ENCODE measurements at regions not wholly inside any gene's neighbourhood (a gene's known extent, or its start where the extent isn't known, plus 50 kb on each side); places are given as distances from the start of the nearest gene placed in this dataset.

GRCh38 chr2:81303321-81303720 lies 998.8 kb upstream of the LRRTM1 start:
- no TSS peak for BruUV-seq (replicated peaks)
- H3K27ac ChIP-seq (ENCODE audit: low read depth, low read length, poor library complexity, severe bottlenecking) = no peak overlapping the region

DNA sequence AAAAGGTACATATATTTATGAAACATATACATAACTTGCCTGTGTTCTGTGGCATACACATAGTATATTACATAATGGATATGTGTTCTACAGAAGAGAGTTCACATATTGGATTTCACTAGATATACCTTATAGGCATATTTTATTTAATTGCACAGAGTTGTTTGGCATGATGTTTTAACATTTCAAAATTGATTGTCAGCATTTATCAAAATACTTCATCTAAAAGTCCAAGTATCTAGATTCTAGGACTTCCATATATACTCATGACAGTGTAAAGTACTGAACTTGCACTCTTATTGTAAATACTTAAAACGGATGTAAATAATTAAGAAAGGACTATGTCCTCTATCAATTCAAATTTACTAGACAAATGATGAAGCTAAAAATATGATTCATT lies 995.3 kb upstream of the LRRTM1 start:
- ChIA-PET CTCF (no interaction called here), POLR2A (ENCODE audit: low non-redundant PET) (no interaction called here)
- no peak for DNase-seq (ENCODE audit: low spot score)
- no peaks in the 10 kb centered on the region for H3K36me3 ChIP-seq (ENCODE audit: insufficient read depth, low read length, poor library complexity, severe bottlenecking)
- no peaks in the 10 kb centered on the region for H3K27me3 ChIP-seq (replicated peaks; ENCODE audit: insufficient read depth, low read depth, low read length, poor library complexity)
- H3K9me3 ChIP-seq (ENCODE audit: low read depth, low read length, poor library complexity, severe bottlenecking) = peaks cover 60% of the 10 kb centered on the region
- no peak overlapping the region for H3K27ac ChIP-seq (ENCODE audit: low read depth, low read length, poor library complexity, severe bottlenecking)
- BruUV-seq (replicated peaks) = no TSS peak
- intact Hi-C loops (cut with micrococcal nuclease; ENCODE audit: unreplicated experiment) = no loop called here
- TF ChIP-seq, protein P1, sequence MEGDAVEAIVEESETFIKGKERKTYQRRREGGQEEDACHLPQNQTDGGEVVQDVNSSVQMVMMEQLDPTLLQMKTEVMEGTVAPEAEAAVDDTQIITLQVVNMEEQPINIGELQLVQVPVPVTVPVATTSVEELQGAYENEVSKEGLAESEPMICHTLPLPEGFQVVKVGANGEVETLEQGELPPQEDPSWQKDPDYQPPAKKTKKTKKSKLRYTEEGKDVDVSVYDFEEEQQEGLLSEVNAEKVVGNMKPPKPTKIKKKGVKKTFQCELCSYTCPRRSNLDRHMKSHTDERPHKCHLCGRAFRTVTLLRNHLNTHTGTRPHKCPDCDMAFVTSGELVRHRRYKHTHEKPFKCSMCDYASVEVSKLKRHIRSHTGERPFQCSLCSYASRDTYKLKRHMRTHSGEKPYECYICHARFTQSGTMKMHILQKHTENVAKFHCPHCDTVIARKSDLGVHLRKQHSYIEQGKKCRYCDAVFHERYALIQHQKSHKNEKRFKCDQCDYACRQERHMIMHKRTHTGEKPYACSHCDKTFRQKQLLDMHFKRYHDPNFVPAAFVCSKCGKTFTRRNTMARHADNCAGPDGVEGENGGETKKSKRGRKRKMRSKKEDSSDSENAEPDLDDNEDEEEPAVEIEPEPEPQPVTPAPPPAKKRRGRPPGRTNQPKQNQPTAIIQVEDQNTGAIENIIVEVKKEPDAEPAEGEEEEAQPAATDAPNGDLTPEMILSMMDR (conservative IDR thresholded peaks at IDR 0.05; ENCODE audit: low read depth, low read length) = no peak
- TF ChIP-seq EZH2 (IDR thresholded peaks at IDR 0.05; ENCODE audit: borderline replicate concordance, low read depth, low read length, poor library complexity, severe bottlenecking) = no peak
- H3K4me3 ChIP-seq (ENCODE audit: low read depth, low read length, poor library complexity, severe bottlenecking) = no peak overlapping the region
- H3K4me1 ChIP-seq (ENCODE audit: insufficient read depth, low read length, poor library complexity, severe bottlenecking) = no peaks in the 10 kb centered on the region

More at GRCh38 chr2:81303321-81303720, 998.8 kb upstream of the LRRTM1 start:
- intact Hi-C loops (cut with micrococcal nuclease; ENCODE audit: unreplicated experiment) = no loop called here
- DNase-seq (ENCODE audit: low spot score) = no peak
- ChIA-PET CTCF (no interaction called here), POLR2A (ENCODE audit: low non-redundant PET) (no interaction called here)
- H3K27me3 ChIP-seq (replicated peaks; ENCODE audit: insufficient read depth, low read depth, low read length, poor library complexity) = no peaks in the 10 kb centered on the region
- H3K36me3 ChIP-seq (ENCODE audit: insufficient read depth, low read length, poor library complexity, severe bottlenecking) = no peaks in the 10 kb centered on the region
- no peak for TF ChIP-seq EZH2 (IDR thresholded peaks at IDR 0.05; ENCODE audit: borderline replicate concordance, low read depth, low read length, poor library complexity, severe bottlenecking)
- TF ChIP-seq, protein P1 (conservative IDR thresholded peaks at IDR 0.05; ENCODE audit: low read depth, low read length) = no peak
- peaks cover 45% of the 10 kb centered on the region for H3K9me3 ChIP-seq (ENCODE audit: low read depth, low read length, poor library complexity, severe bottlenecking)
- H3K4me3 ChIP-seq (ENCODE audit: low read depth, low read length, poor library complexity, severe bottlenecking) = no peak overlapping the region
- no peaks in the 10 kb centered on the region for H3K4me1 ChIP-seq (ENCODE audit: insufficient read depth, low read length, poor library complexity, severe bottlenecking)

- ChIA-PET CTCF (no interaction called here), POLR2A (ENCODE audit: low non-redundant PET) (no interaction called here)
- no peaks in the 10 kb centered on the region for H3K27me3 ChIP-seq (replicated peaks; ENCODE audit: insufficient read depth, low read depth, low read length, poor library complexity)
- intact Hi-C loops (cut with micrococcal nuclease; ENCODE audit: unreplicated experiment) = no loop called here
- no peaks in the 10 kb centered on the region for H3K4me1 ChIP-seq (ENCODE audit: insufficient read depth, low read length, poor library complexity, severe bottlenecking)
- no peak for DNase-seq (ENCODE audit: low spot score)
- H3K36me3 ChIP-seq (ENCODE audit: insufficient read depth, low read length, poor library complexity, severe bottlenecking) = no peaks in the 10 kb centered on the region
- peaks cover 33% of the 10 kb centered on the region for H3K9me3 ChIP-seq (ENCODE audit: low read depth, low read length, poor library complexity, severe bottlenecking)
- no peak overlapping the region for H3K27ac ChIP-seq (ENCODE audit: low read depth, low read length, poor library complexity, severe bottlenecking)
- TF ChIP-seq, protein P1 (conservative IDR thresholded peaks at IDR 0.05; ENCODE audit: low read depth, low read length) = no peak
- no TSS peak for BruUV-seq (replicated peaks)
- no peak overlapping the region for H3K4me3 ChIP-seq (ENCODE audit: low read depth, low read length, poor library complexity, severe bottlenecking)
These were observed 986.3 kb upstream of the LRRTM1 start for GRCh38 chr2:81290846-81291245.

All from A673 (cell line).